ENCODE measurements at regions not wholly inside any gene's neighbourhood (a gene's known extent, or its start where the extent isn't known, plus 50 kb on each side); places are given as distances from the start of the nearest gene placed in this dataset.

DNA sequence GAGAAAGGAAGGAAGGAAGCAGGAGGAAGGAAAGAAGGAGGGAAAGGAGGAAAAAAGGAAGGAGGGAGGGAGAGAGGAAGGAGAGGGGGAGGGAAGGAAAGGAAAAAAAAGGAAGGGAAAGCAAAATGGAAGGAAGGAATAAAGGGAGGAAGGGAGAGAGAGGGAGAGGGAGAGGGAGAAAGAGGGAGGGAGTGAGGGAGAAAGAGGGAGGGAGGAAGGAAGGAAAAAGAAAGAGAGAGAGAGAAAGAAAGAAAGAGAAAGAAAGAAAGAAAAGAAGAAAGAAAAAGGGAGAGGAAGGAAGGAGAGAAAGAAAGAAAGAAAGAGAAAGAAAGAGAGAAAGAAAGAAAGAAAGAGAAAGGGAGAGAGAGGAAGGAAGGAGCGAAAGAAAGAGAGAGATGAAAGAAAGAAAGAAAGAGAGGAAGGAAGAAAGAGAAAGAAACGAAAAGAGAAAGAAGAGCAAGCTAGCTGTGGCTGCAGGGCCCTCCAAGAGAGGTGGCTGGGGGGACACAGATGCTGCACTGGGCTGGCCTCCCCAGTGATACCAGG is 472.4 kb upstream of the MGMT start:
- no peak for DNase-seq

DNA sequence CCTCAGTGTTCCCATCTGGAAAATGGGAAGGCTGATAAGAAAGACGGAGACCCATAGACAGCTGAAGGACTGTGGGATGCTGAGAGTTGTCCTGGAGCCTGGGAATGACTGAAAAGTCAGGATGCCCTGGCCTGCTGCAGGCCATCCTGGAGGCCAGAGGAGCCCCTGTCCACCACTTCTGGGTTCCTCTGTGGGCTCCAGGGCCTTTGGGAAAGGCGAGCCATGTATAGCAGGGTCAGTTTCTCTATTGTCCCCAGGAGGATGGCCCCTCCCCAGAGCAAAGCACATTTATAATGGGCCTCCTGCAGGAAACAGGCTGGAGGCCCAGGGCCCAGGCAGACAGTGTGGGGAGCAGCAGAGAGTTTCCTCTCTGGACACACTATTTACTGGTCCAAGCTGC is 471.4 kb upstream of the MGMT start:
- no peak for DNase-seq

DNA sequence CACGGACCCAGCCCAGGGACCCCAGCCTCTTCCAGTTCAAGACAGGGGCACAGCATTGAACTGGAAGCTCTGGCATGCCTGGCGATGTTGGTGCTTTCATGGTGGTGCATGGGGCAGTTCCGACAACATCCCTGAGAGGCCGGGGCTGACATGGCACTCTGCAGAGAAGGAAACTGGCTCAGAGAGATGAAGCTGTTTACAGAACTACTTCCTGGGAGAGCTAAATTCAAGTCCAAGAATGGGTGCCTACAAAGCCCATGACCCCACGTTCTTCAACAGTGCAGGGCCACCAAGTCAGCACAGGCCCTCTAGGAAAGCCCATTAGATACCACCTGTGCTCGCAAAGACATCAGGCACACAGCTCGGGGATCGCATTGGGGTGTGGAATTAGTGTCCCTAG is 470.9 kb upstream of the MGMT start:
- no peak for DNase-seq

DNA sequence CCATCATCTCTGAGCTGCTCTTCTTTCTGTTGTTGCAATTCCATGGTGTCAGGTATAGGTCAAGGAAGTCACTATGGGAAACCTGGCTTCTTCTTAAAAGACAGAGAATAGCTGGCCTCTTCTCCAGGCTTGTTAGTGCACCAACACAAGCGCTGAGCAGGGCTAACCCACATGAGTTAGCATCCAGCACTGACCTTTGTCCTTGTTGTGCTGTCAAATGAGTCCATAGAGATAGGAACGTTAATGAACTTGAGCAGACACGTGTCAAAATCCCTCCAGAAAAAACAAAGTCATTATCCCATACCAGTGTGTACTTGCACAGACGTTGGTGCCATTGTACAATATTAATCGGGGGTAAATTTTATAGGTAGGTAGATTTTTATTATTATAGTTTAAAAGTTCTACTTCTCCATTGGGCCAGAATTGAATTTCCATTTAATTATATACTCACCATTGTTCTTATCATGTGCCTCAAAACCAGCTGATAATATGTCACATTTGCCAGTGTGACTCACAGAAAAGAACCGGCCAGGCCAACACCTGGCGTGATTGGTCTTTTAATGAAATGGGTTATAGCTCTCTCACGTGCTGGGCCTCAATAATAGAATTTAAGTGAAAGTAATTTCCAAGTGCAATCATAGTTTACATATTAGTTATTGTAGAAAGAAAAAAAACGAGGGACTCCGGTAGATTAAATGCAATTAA is 468.8 kb upstream of the MGMT start:
- no peak for DNase-seq

DNA sequence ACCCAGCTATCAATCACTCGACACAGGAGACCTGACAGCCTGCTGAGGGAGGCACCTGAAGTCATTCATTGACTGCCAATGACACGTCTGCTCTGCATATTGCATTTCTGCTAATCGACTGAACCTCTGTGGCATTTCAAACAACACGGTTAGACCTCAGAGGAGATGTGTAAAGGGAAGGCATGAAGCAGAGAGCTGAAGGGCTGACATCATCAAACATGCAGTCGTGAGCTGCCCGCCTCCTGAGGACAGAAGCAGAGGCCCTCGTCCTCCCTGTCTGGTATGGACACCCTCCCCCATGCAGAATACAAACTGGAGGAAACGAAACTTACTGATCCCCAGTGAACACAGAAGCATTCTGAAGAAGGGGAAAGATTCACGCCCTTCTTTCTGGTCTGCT is 462.6 kb upstream of the MGMT start:
- no peak for DNase-seq

DNA sequence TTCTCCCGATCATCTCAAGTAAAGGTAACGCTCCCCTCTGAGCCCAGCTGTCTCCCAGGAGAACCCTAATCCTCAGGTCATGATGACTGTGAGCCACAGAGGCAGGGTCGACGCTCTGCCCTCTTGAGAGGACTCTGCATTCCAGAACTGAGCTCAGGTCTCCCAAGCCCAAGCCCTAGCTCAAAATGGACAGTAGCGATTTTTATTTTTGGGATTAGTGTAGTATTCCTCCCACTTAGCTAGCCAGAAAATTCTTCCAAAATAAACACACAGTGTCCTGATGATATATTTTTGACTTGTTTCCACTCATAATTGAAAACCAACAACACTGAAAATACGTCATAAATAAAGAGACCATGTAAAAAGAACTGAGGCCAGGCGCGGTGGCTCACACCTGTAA is 462.0 kb upstream of the MGMT start:
- DNase-seq: no peak

DNA sequence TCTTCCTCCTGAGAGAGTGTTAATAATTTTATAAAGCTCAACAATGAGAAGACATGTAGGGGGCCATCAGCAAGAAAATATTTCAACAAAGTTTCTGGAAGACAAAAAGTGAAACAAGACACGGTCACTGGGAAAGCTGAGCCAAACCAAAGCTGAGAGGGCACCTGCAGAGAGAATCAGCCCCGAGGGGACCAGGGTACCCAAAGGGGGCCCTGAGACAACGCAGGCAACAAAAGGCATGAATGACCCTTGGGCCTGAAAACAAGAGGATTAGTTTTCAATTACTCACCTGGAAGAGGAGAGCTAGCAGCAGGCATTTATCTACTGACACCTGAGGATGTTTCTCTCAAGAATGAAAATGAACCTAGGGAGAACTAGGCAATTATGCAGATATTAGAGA is 461.2 kb upstream of the MGMT start:
- no peak for DNase-seq

DNA sequence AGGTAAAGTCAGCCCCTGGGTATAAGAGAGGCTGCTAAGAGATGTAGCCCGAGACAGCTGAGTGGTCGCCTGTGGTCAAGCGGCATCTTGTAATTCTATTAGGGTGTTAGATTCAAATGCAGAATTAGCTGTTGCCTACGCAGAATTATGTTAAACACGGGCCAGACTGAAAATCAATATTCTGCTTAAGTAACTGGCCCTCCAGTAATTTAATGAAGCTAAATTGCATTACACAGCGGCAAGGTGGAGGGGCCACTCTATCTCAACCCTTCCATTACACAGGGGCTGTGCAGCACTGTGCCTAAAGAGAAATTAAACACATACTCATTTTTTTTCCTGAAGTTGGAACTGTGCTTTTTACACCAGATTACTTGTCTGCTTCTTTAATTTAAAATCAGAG is 448.5 kb upstream of the MGMT start:
- DNase-seq: no peak

DNA sequence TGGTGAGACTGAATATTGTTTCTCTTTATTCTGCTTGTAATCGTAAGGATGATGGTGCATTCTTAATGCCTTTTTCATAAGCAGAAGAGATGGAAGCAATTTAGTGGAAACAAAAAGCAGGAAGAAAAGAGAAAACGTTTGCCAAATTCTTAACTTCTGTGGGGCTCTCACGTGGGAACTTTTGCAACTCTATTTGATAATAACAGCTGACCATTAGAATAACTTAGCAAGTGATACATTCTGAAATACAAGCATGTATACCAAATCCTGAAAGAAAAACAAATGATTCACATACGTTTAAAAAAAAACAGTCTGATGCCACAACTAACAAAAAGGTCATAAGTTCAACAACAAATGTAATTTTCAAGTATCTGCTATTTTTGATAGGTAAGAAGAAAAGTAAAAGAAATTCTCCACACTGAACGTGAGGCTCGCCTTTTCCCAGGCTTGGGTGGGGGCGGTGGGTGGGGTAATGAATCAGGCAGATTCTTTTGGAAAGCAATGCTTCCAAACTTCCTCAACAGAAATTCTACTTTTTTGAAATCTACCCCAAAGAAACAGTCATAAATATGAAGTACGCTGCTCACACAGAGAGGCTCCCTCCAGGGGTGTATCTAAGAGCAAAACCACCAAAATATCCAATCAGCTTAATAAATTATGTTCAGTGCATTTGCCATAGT is 446.2 kb upstream of the MGMT start:
- DNase-seq: no peak

DNA sequence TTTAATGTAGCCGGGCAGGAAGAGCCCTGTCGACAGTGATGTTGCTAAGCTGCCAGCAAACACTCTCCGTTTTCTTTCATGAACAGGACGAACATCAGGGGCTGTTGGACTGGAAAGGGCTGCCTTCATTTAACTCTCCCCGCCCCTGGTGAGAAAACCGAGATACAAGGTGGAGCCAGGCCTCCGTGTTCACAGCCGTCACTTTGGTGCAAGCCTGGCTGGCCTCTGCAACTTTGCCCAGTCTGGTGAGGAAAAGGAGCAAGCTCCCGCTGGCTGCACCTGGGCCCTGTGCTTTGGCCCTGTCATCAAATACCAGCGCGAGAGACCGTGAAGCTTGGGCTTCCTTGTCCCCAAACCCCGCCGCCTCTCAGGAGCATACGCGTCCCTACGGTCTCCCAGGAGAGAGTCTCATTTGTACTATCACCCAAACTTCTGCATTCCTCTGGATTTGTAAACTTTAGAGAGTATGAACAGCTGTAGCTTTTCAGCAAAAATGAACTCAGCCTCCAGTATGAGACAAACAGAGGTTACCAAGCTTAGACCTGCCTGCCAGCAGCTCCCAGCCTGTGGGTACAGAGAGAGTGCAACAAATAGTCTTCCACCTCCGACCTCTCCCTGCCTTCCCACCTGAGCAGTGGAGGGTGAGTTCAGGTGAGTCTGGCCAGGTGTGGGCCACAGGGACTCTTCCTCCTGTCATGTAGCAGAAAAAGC is 445.3 kb upstream of the MGMT start:
- no peak for DNase-seq

DNA sequence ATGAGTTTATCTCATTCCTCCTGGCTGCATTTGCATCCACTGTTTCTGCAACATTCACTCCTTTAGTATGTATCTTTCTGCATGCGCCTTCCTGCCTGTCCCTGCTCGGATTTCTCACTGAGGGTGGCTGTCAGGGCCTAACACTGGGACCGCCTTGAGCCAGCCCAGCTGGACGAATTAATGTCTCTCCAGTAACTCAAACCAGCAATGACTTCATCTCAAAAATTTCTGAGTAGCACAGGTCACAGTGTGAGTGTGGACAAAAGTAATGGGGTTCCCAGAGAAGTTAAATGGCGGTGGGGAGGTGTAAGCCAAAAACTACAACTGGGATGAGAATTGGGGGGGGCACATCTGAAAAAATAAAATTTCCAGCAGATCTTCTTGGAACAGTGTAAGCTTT is 444.0 kb upstream of the MGMT start:
- DNase-seq: no peak

DNA sequence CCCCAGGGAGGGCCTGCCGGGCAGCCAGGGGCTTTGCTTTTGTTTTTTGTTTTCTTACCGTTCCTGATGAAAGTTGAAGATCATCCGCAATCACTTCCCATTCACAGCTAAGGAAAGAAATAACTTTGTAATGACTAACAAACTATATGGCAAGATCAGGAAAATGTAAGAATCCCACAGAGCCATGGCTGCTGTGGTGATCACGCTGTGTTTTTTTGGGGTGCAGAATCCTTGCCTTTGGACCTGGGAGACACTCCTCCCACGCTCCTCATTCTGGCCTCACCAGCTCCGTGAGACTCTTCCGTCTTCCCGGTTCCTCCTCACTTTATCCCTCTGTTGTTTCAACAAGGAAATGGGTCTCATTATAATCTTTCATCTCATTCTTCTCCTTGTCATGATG is 443.0 kb upstream of the MGMT start:
- DNase-seq: no peak

DNA sequence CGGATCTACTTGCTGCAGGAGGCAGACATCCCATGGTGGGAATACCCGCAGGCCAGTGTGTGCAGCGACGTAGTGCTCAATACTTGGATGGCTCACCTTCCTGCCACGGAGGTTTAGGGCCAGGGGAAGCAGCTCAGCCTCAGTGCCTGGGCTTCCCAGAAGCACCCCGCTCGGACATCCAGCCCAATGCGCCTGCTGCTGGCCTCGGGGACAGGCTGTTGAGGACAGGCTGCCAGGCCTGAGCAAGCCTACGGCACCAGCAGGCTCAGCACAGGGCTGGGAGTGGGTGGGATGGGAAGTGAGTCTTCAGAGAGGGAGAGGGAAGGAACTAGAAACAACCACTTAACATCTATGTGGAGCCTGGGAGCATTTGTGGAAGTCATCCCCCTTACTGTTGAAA is 441.3 kb upstream of the MGMT start:
- no peak for DNase-seq

DNA sequence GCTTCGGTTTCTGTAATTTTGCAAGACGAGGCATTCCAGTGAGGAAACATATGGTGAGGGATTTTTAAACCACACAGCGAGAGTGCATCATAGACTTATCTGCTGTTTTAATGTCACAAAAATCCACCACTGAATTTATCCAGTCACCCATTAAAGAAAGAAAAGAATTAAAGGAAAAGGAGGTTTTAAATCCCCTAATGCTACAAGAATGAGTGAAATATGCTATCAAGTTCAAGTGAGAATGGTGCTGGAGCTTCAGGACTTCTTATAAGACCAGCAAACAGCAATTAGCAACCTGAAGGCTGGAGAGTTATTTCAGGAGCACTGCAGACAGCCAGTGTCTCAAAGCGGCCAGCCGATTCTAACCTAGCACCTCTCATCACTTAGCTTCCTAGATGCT is 439.1 kb upstream of the MGMT start:
- DNase-seq: no peak

DNA sequence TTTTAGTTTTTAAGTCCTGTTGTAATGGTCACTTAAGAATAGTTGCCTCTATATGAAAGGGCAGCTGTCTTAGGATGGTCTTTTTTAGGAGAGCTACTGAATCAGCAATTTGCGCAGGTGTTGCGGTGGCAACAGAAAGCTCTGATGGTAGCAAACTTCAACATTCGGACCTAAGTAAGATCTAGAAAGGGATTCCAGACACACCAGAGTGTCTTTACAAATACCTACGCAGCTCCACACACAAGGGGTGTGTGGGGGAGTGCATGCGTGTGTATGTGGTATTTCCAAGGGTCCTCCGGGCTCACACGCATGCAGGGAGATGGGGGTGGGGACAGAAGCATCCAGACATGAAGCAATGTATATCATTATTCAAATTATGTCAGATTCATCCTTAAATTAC is 438.6 kb upstream of the MGMT start:
- DNase-seq: no peak

DNA sequence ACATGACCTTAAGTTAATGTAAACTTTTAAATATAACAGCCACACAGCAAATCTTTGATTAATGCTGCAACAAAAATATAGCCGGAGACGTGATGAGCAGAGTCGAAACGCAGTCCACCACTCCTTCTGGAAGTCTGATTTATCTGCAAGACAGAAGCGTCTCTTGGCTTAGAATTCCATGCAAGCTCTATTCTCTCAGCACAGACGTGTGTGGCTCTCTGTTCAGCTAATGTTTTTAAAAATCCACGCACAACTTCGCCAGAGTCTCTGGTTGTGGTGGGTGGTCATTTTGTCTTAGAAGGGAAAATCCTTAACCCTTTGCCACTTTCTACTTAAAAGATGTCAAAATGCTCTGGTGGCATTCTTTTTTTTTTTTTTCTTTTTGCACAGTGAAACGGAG is 438.0 kb upstream of the MGMT start:
- DNase-seq: no peak

DNA sequence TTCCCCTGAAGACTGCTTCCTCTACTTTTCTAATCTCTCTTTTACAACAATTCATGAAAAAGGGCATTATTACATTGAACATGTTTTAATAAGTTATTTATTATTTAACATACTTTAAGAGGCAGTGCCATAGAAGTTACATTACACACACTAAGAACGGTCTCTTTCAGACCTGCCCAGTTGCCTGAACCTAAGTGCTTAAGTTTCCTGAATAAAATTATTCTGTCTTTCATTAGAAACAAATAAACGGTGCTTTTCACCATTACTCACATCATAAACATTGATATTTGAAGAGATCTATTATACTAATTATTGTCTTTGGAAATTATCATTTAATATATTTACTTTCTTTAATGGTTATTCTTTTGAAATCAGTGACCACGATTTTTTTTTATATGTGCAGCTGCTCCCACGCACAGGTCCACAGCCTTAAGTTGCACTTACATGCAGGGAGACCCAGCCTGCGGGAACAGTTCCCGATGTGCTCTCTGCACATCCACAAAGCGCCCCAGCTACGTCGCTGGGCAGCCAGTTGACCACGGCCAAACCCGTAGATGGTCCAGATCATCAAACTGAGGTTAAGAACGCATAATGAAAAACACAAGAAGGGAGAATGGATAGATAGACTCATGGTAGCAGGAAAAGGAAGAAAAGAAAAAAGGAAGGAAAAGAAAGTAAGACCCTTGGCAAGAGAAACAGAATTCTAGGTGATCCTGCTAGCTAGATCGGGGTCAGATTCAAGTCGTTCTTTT is 437.0 kb upstream of the MGMT start:
- DNase-seq: no peak

DNA sequence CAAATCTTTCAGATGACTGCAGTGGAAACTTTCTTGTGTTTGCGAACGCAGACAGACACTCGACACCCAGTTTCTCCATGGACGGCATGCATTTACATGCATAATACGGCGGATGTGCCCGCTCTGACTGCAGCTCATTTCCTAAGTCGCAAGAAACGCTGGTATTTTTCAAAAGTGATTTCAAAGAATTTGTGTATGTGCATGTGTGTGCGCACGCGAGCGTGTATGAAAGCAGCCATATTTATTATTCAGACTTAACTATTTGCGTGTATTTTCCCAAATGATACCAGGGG is 436.5 kb upstream of the MGMT start:
- DNase-seq: no peak

DNA sequence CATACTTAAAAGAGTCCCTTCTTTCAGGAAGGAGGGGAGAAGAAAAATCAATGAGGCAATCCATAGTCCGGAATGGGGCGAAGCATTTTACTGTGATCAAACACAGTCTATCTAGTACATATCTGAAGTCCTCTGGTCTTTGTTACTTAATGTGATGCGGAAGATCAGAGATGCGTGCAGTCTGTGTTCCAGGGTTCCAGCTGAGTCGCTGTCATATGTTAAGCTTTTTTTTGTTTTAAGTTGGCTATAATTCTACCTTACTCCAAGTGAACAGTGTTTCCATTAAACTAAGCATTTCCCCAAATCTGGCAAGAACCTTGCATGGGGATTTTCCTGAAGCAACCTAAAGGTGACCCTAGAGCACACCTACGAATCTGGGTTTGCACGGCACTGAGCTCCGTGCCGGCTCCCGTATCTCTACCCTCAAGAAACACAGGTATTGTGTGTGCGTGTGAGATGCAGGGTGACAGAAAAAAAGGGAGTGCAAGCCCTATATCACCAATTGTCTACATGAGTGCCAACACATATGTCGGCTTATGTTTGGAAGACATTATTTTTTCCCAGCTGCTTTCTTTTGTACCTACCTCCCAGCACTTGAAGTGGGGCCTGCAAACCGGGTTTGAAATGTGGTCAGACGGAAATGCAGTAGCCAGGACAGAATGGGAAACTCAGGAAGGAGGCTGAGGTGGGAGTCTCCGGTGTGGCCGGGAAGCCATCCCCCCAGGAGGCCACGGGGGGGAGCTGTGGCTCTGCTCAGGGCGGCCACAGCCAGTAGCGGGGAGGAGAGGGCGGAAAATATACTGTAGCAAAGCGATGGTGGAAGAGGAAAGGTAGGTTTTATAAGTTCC is 435.8 kb upstream of the MGMT start:
- peak in 1 of 4 experiments; percentile 26 for DNase-seq

DNA sequence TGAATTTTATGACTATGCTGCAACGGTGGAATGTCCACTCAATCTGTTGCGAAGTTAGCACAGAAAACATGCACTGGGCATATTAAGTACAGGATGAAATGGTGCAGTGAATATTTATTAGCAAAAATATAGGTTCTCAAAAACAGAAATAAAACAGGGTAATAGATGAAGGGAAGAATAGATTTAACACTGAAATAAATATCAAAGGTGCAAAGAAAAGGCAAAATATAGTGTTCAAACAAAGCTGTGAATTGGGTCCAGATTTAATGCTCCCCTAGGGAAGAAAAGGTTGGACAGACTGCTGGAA is 435.2 kb upstream of the MGMT start:
- no peak for DNase-seq

DNA sequence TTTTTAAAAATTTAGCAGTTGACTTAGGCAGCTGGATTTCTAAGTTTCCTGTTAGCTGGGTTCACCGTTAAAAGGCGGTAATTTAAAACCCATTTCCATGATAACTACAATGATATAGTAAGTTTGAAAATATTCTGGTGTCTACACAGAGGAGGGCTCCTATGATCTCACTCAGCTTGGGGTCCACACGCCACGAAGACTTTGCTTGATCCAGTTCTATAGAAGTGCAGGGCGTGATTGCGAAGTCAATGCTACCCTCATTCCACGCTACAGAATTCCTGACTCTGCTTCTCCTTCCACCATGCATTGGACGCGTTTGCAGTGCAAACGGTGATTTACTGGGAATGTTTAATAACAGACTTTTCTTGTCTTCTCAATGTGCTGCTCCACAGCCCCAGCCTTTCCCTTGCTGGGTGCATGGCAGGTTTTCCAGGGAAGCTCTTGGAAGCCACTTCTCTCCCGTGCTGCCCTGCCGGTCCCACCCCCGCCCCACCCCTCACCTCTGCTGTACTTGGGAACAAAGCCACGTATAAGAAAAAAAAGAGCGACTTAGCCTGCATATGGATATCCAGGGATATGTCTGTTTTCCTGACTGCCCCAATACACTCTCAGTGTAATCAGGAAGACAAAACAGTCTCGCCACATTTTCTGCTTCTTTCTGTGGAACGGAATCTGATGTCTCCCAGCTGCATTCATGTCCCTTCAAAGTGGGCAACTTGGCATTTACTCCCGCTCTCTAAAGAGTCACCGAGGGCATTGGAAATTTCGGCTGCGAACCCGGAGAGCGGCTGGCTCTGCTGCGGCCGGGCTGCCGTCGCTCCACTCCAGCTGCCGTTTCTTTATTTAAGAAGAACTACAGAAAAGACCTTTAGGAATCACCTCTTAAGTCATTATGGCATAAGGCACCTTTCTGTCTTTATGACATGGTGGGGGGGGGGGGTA is 434.4 kb upstream of the MGMT start:
- DNase-seq: no peak

DNA sequence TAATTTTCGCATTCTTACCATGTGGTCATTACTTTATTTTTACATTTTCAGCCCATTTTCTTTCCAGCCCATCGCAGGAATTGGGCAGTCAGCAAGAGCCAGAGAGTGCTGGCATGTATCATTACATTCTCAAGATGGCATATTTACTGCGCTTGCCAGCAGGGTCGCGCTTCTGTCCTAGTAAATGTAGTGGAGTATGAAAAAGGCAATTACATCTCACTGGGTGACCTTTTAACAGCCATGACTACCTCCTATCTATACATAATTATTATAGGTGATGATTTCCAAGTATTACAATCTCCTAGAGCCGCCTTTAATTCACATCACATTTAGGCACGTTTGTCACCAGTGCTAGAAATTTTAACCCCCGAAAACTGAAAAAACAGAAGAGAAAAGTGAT is 433.7 kb upstream of the MGMT start:
- DNase-seq: no peak

Data from activated naive CD4-positive, alpha-beta T cell (primary cell).